CD4-positive, alpha-beta T cell (primary cell): ENCODE measurements at regions not wholly inside any gene's neighbourhood (a gene's known extent, or its start where the extent isn't known, plus 50 kb on each side); places are given as distances from the start of the nearest gene placed in this dataset.

Experiments used
- ATAC-seq: fragments of 200-7000 bp; cut with Tn5 transposase; one replicate; pipeline ENCODE4 v1.10.0; 2022; ENCODE audit warnings: mild to moderate bottlenecking; ENCODE audit not compliant: poor library complexity
- CTCF ChIA-PET: fragments of 350-600 bp; sonication (Branson Sonifier 250); formaldehyde crosslinking; loops from one replicate; lab custom pipeline; 2021; ENCODE audit warnings: antibody characterized with exemption, inconsistent platforms; lab: Charles Lee
- POLR2A ChIA-PET: fragments of 350-600 bp; sonication (Branson Sonifier 250); formaldehyde crosslinking; loops from one replicate; lab custom pipeline; 2021; ENCODE audit warnings: antibody characterized with exemption, inconsistent platforms; lab: Charles Lee
- DNase-seq, 14 experiments: peaks; one replicate each; pipeline ENCODE4 v3.0.0-alpha.2; 2013 to 2020; ENCODE audit warnings: mixed read lengths in 2 of 14
- H3K27ac ChIP-seq, 2 donors: one replicate each; pipeline versions ENCODE4 v1.5.1 to v1.7.0; 2013; ENCODE audit warnings: low read length in 2 of 2, low read depth in 1 of 2, mild to moderate bottlenecking in 1 of 2
- H3K27me3 ChIP-seq, 2 experiments: 1 replicate in 1 of 2; 2 replicates in 1 of 2; pipeline versions ENCODE4 v1.6.1 to v1.7.0; 2013; ENCODE audit warnings: low read length in 2 of 2, control low read depth in 1 of 2, mild to moderate bottlenecking in 1 of 2, moderate library complexity in 1 of 2; ENCODE audit not compliant: insufficient read depth in 2 of 2, control insufficient read depth in 1 of 2
- H3K36me3 ChIP-seq: one replicate; pipeline ENCODE4 v1.6.1; 2013; ENCODE audit warnings: low read length, control low read depth; ENCODE audit not compliant: insufficient read depth
- H3K4me1 ChIP-seq: one replicate; pipeline ENCODE4 v1.6.1; 2013; ENCODE audit warnings: low read length, control low read depth; ENCODE audit not compliant: insufficient read depth
- H3K4me3 ChIP-seq: one replicate; pipeline ENCODE4 v1.5.1; 2013; ENCODE audit warnings: mild to moderate bottlenecking, low read length, moderate library complexity
- H3K9me3 ChIP-seq, 2 experiments: 1 replicate in 1 of 2; 2 replicates in 1 of 2; pipeline versions ENCODE4 v1.6.1 to v1.7.0; 2013; ENCODE audit warnings: low read length in 2 of 2, mild to moderate bottlenecking in 2 of 2, control low read depth in 1 of 2, moderate library complexity in 1 of 2; ENCODE audit not compliant: control insufficient read depth in 1 of 2, insufficient read depth in 1 of 2
- H3K27ac Mint-ChIP-seq: one replicate; pipeline ENCODE4 v1.8.0; 2020; ENCODE audit warnings: mixed read lengths
- H3K27me3 Mint-ChIP-seq: one replicate; pipeline ENCODE4 v1.8.0; 2021; ENCODE audit warnings: mixed read lengths
- H3K36me3 Mint-ChIP-seq: one replicate; pipeline ENCODE4 v1.8.0; 2021; ENCODE audit warnings: low read depth, mixed read lengths
- H3K4me1 Mint-ChIP-seq: one replicate; pipeline ENCODE4 v1.8.0; 2021; ENCODE audit warnings: low read depth, mixed read lengths
- H3K4me3 Mint-ChIP-seq: one replicate; pipeline ENCODE4 v1.8.0; 2020; ENCODE audit warnings: mild to moderate bottlenecking, mixed read lengths
- H3K9me3 Mint-ChIP-seq: one replicate; pipeline ENCODE4 v1.8.0; 2020; ENCODE audit warnings: mixed read lengths
- CTCF ChIP-seq: fragments of 200-600 bp; IDR thresholded peaks from one replicate; pipeline ENCODE4 v1.8.0; 2022; ENCODE audit warnings: antibody characterized with exemption, mild to moderate bottlenecking
- intact Hi-C, 2 experiments: fragments of 100-400 bp; cut with DNase I in 1 of 2; cut with micrococcal nuclease in 1 of 2; formaldehyde crosslinking; loops; one replicate each; pipeline versions ENCODE4 v1.15.1 to v1.9.0; 2023 to 2025; cut with DNase I, micrococcal nuclease

GRCh38 chr18:59085126-59085794 is 54.4 kb upstream of the SEC11C start:
- H3K27me3 ChIP-seq, result peaks cover 3 to 8% of the 10 kb centered on the region in 2 experiments
- no peak overlapping the region for H3K27ac ChIP-seq
- H3K27ac Mint-ChIP-seq, result no peak overlapping the region

GRCh38 chr18:59085797-59086196 is 53.9 kb upstream of the SEC11C start:
- DNase-seq, result no peak
- no peak for TF ChIP-seq CTCF
- H3K4me1 ChIP-seq, result peaks cover 8% of the 10 kb centered on the region
- Mint-ChIP-seq H3K27me3 (peaks cover 18% of the 10 kb centered on the region), H3K4me1 (peaks cover 18% of the 10 kb centered on the region), H3K9me3 (no peaks in the 10 kb centered on the region), H3K36me3 (no peaks in the 10 kb centered on the region), H3K27ac (no peak overlapping the region), H3K4me3 (no peak overlapping the region)
- no peak overlapping the region for H3K27ac ChIP-seq
- ChIA-PET POLR2A (no interaction called here), CTCF (interaction anchor here (3.2 kb wide), 1 partner anchor 15 kb away, joined by 12 read pairs; no protein-coding TSS in a partner anchor)
- intact Hi-C loops, result loop anchor here in 1 of 2 experiments (2.0 kb wide), 1 partner anchor 317 kb away; no protein-coding TSS in a partner anchor
- no peaks in the 10 kb centered on the region for H3K9me3 ChIP-seq
- H3K27me3 ChIP-seq, result peaks cover 3 to 8% of the 10 kb centered on the region in 2 experiments
- H3K36me3 ChIP-seq, result no peaks in the 10 kb centered on the region
- no peak for ATAC-seq
- H3K4me3 ChIP-seq, result no peak overlapping the region

More at GRCh38 chr18:59085126-59085794, 54.4 kb upstream of the SEC11C start:
- no peaks in the 10 kb centered on the region for H3K9me3 ChIP-seq
- Mint-ChIP-seq H3K4me3 (no peak overlapping the region), H3K36me3 (no peaks in the 10 kb centered on the region), H3K4me1 (peaks cover 18% of the 10 kb centered on the region), H3K9me3 (no peaks in the 10 kb centered on the region), H3K27me3 (peaks cover 22% of the 10 kb centered on the region)
- DNase-seq, result no peak
- intact Hi-C loops, result loop anchor here in 1 of 2 experiments (2.0 kb wide), 1 partner anchor 318 kb away; no protein-coding TSS in a partner anchor
- POLR2A ChIA-PET, result no interaction called here
- no peak overlapping the region for H3K4me3 ChIP-seq
- no peak for TF ChIP-seq CTCF
- CTCF ChIA-PET, result interaction anchor here (3.2 kb wide), 1 partner anchor 14 kb away, joined by 12 read pairs; no protein-coding TSS in a partner anchor
- ATAC-seq, result no peak
- no peaks in the 10 kb centered on the region for H3K36me3 ChIP-seq
- H3K4me1 ChIP-seq, result peaks cover 8% of the 10 kb centered on the region

GRCh38 chr18:59086522-59086921 is 53.2 kb upstream of the SEC11C start:
- ChIA-PET POLR2A (no interaction called here), CTCF (interaction anchor here (0.6 kb wide), 1 partner anchor 78 kb away, joined by 4 read pairs; no protein-coding TSS in a partner anchor)
- H3K4me1 ChIP-seq, result peaks cover 8% of the 10 kb centered on the region
- intact Hi-C loops, result no loop called here
- no peak for ATAC-seq
- peaks cover 3 to 8% of the 10 kb centered on the region in 2 experiments for H3K27me3 ChIP-seq
- Mint-ChIP-seq H3K27me3 (peaks cover 18% of the 10 kb centered on the region), H3K36me3 (no peaks in the 10 kb centered on the region), H3K4me1 (peaks cover 18% of the 10 kb centered on the region), H3K27ac (no peak overlapping the region), H3K4me3 (no peak overlapping the region), H3K9me3 (no peaks in the 10 kb centered on the region)
- TF ChIP-seq CTCF, result no peak
- no peak for DNase-seq
- no peak overlapping the region for H3K4me3 ChIP-seq
- H3K36me3 ChIP-seq, result no peaks in the 10 kb centered on the region
- H3K9me3 ChIP-seq, result no peaks in the 10 kb centered on the region
- H3K27ac ChIP-seq, result no peak overlapping the region
